ENCODE measurements at regions not wholly inside any gene's neighbourhood (a gene's known extent, or its start where the extent isn't known, plus 50 kb on each side); places are given as distances from the start of the nearest gene placed in this dataset.

DNA sequence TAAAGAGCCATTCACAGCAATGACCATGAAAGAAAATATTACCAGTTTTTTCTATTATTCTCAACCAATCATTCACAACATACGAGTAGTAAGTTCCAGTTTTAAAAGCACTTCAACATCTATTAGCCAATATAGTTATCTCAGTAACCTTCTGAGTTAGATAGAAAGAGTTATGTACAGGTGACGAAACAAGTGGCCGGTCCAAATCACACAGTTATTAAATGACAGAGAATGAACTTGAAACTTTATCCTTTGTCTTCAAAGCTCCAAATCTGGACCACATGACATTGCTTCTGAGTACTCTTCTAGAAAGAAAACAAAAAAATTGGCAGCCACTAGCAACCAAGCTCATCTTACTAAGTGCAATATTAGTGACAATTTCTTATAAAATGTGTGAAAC, 393.8 kb downstream of the OMA1 start (continued):
- TF ChIP-seq, protein P1, sequence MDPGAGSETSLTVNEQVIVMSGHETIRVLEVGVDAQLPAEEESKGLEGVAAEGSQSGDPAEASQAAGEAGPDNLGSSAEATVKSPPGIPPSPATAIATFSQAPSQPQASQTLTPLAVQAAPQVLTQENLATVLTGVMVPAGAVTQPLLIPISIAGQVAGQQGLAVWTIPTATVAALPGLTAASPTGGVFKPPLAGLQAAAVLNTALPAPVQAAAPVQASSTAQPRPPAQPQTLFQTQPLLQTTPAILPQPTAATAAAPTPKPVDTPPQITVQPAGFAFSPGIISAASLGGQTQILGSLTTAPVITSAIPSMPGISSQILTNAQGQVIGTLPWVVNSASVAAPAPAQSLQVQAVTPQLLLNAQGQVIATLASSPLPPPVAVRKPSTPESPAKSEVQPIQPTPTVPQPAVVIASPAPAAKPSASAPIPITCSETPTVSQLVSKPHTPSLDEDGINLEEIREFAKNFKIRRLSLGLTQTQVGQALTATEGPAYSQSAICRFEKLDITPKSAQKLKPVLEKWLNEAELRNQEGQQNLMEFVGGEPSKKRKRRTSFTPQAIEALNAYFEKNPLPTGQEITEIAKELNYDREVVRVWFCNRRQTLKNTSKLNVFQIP (CRISPR knock-in tag; IDR thresholded peaks at IDR 0.05; ENCODE audit: borderline replicate concordance, low read depth), result no peak
- TF ChIP-seq RARB (CRISPR knock-in tag; IDR thresholded peaks at IDR 0.05) (no peak), TCF4 (CRISPR knock-in tag; IDR thresholded peaks at IDR 0.05; ENCODE audit: borderline replicate concordance) (no peak), ZNF8 (CRISPR knock-in tag; IDR thresholded peaks at IDR 0.05) (no peak), PATZ1 (CRISPR knock-in tag; IDR thresholded peaks at IDR 0.05; ENCODE audit: borderline replicate concordance) (no peak), OSR1 (CRISPR knock-in tag; IDR thresholded peaks at IDR 0.05) (no peak)

DNA sequence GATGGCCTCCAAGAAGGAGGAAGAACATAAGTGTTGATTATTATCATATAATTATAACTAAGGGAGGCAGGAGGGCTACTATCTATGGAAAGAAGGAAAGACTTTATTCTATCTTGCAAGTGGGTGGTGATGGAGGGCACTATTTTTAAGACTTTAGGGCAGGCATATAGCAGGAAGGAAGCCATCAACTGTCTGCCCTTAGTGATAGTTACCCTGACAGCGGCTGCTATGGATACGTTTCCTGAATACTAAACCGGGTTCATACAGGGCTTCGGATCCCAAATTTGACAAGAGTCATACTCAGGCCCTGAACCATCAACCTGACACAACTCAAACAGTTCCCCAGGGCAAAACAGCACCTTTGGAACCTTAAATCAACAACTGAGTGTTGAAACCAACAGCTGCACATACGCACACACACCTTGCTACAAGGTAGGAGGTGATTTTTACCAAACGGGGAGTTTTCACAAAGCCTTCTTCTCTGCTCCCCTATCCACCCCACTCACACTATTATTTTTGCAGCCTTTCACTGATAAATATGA, 397.2 kb downstream of the OMA1 start:
- TF ChIP-seq, protein P2, sequence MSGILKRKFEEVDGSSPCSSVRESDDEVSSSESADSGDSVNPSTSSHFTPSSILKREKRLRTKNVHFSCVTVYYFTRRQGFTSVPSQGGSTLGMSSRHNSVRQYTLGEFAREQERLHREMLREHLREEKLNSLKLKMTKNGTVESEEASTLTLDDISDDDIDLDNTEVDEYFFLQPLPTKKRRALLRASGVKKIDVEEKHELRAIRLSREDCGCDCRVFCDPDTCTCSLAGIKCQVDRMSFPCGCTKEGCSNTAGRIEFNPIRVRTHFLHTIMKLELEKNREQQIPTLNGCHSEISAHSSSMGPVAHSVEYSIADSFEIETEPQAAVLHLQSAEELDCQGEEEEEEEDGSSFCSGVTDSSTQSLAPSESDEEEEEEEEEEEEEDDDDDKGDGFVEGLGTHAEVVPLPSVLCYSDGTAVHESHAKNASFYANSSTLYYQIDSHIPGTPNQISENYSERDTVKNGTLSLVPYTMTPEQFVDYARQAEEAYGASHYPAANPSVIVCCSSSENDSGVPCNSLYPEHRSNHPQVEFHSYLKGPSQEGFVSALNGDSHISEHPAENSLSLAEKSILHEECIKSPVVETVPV (CRISPR knock-in tag; IDR thresholded peaks at IDR 0.05), result no peak
- no peak for ATAC-seq

DNA sequence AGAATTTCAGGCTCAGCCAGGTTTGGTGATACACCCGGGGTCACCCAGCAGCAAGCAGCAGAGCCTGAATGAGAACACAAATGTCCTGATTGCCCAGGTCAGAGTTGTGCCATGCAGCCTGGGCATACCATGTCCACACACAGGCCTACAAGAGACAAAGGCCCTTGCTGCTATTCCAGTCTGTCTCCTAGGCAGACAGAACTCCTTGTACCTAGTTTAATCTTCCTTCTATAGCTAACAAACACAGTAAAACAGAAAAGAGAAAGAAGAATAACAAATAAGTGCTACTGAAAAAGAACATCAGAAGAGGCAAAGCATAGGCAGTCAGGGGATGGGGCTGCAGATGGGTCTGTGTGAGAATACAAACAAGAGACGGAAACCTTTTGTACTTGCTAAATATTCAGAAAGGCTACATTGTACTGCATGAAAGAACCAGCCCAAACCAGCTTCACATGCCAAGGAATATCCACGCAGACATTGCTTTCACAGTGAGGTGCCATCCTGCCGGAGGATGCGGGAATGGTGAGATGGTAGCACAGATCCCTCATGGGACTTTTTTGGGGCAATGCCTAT, 401.7 kb downstream of the OMA1 start:
- TF ChIP-seq OSR1 (CRISPR knock-in tag; IDR thresholded peaks at IDR 0.05) (no peak), ZNF8 (CRISPR knock-in tag; IDR thresholded peaks at IDR 0.05) (no peak)
- ATAC-seq, result peak; percentile 28; the same call in 1 of the 3 replicates

DNA sequence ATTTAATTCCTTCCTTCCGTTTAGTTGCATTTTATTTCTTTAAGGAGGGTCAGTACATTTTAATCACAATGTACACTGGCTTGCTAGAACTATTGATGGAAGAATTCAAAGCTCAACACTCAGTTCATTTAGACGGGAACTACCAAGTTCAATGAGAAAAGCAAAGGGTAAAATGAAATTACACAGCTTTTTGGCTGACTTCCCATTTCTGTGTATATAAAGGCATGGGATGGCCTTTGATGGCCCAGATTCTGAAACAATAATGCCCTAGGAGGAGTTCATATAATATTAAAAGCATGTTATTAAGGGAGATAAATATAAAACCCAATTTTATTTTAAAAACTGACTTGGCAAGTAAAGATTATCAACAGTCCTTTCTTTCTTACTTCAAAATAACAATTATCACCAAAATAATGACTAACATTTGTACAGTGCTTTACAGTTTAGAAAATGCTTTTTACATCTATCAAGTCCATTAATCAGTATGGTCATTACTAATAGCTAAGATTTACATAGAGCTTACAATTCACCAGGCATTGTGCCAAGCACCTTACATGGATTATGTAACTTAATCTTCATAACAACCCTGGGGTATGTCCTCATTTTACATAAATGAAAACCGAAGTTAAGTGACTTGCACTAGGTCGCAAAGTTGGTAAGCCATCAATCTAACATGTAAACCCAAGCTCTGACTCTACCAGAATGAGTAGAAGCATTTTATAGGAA, 402.4 kb downstream of the OMA1 start:
- peak; percentile 32; the same call in 1 of the 3 replicates for ATAC-seq
- no peak for TF ChIP-seq ARNTL (CRISPR knock-in tag; IDR thresholded peaks at IDR 0.05; ENCODE audit: borderline replicate concordance, low read depth)
- TF ChIP-seq ISL1 (CRISPR knock-in tag; IDR thresholded peaks at IDR 0.05), result peak; percentile 87
- TF ChIP-seq RARB (CRISPR knock-in tag; IDR thresholded peaks at IDR 0.05), result no peak
- TF ChIP-seq ZNF8 (CRISPR knock-in tag; IDR thresholded peaks at IDR 0.05), result peak; percentile 63
- peak; percentile 79 for TF ChIP-seq TSHZ2 (CRISPR knock-in tag; IDR thresholded peaks at IDR 0.05)
- peak; percentile 76 for TF ChIP-seq TCF4 (CRISPR knock-in tag; IDR thresholded peaks at IDR 0.05; ENCODE audit: borderline replicate concordance)

DNA sequence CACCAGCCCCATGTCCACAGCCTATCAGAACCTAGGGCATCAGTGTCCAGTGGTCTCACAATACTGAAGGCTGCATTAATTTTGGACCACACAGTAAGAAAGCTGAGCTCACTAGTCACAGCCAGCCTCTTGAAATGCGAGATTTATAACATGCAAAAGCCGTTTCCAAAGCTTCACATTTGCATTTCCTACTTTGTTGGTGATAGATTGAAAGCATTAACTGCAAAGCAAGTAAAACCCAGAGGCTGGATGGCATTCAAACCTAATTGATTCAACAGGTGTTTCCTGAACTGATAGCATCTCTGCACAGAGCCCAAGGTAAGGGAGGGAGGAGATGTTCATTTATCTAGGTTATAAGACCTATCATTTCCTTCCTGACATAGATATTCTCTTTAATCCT, 410.1 kb downstream of the OMA1 start:
- no peak for TF ChIP-seq OSR1 (CRISPR knock-in tag; IDR thresholded peaks at IDR 0.05)
- TF ChIP-seq GLIS3 (CRISPR knock-in tag; IDR thresholded peaks at IDR 0.05), result no peak
- no peak for TF ChIP-seq RARB (CRISPR knock-in tag; IDR thresholded peaks at IDR 0.05)
- TF ChIP-seq ZNF8 (CRISPR knock-in tag; IDR thresholded peaks at IDR 0.05), result no peak
- TF ChIP-seq ESRRG (CRISPR knock-in tag; IDR thresholded peaks at IDR 0.05), result no peak
- TF ChIP-seq CREB5 (CRISPR knock-in tag; IDR thresholded peaks at IDR 0.05; ENCODE audit: low read depth), result no peak
- no peak for TF ChIP-seq ISL1 (CRISPR knock-in tag; IDR thresholded peaks at IDR 0.05)
- no peak for TF ChIP-seq PATZ1 (CRISPR knock-in tag; IDR thresholded peaks at IDR 0.05; ENCODE audit: borderline replicate concordance)
- TF ChIP-seq TCF4 (CRISPR knock-in tag; IDR thresholded peaks at IDR 0.05; ENCODE audit: borderline replicate concordance), result no peak
- no peak for TF ChIP-seq CSDC2 (CRISPR knock-in tag; IDR thresholded peaks at IDR 0.05)
- no peak for TF ChIP-seq TOX (CRISPR knock-in tag; IDR thresholded peaks at IDR 0.05; ENCODE audit: borderline replicate concordance)
- TF ChIP-seq BACH2 (CRISPR knock-in tag; IDR thresholded peaks at IDR 0.05; ENCODE audit: borderline replicate concordance), result no peak
- no peak for TF ChIP-seq PPARA (CRISPR knock-in tag; IDR thresholded peaks at IDR 0.05; ENCODE audit: borderline replicate concordance)
- ATAC-seq, result no peak
